LNCaP clone FGC (cell line): ENCODE measurements at regions not wholly inside any gene's neighbourhood (a gene's known extent, or its start where the extent isn't known, plus 50 kb on each side); places are given as distances from the start of the nearest gene placed in this dataset.

Source experiments
- DNase-seq: peaks from one replicate; pipeline ENCODE4 v3.0.0-alpha.2; 2011; ENCODE audit warnings: low read depth
- H3K4me3 ChIP-seq: 2 replicates; pipeline ENCODE4 v1.5.1; 2011; ENCODE audit warnings: mild to moderate bottlenecking, low read depth, low read length, control low read depth
- TF ChIP-seq, protein P1 (sequence below): IDR thresholded peaks from 2 replicates; pipeline ENCODE4 v1.5.1; 2012; ENCODE audit warnings: mild to moderate bottlenecking; ENCODE audit not compliant: control insufficient read depth, insufficient read depth; ENCODE audit errors: extremely low read depth

DNA sequence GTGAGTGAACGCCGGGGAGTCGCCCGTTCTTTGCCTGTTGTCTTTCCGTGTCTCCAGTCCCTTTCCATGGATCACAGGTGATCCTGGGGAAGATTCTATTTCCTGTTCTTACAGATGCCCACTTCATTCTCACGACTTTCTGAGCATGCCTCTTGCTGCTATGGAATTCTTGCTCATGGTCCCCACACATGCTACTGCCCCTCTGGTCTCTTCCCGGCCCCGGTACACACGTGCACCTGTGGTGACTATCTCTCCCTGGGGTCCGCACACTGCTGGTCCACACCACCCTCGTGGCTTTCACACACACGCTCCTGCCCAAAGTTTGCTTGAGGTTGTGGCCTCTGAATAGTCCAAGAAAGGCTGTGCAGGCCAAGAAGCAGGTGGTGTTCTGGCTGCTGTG, 67.9 kb upstream of the ALKAL2 start:
- no peak overlapping the region for H3K4me3 ChIP-seq
- TF ChIP-seq, protein P1, sequence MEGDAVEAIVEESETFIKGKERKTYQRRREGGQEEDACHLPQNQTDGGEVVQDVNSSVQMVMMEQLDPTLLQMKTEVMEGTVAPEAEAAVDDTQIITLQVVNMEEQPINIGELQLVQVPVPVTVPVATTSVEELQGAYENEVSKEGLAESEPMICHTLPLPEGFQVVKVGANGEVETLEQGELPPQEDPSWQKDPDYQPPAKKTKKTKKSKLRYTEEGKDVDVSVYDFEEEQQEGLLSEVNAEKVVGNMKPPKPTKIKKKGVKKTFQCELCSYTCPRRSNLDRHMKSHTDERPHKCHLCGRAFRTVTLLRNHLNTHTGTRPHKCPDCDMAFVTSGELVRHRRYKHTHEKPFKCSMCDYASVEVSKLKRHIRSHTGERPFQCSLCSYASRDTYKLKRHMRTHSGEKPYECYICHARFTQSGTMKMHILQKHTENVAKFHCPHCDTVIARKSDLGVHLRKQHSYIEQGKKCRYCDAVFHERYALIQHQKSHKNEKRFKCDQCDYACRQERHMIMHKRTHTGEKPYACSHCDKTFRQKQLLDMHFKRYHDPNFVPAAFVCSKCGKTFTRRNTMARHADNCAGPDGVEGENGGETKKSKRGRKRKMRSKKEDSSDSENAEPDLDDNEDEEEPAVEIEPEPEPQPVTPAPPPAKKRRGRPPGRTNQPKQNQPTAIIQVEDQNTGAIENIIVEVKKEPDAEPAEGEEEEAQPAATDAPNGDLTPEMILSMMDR, result no peak
- no peak for DNase-seq

DNA sequence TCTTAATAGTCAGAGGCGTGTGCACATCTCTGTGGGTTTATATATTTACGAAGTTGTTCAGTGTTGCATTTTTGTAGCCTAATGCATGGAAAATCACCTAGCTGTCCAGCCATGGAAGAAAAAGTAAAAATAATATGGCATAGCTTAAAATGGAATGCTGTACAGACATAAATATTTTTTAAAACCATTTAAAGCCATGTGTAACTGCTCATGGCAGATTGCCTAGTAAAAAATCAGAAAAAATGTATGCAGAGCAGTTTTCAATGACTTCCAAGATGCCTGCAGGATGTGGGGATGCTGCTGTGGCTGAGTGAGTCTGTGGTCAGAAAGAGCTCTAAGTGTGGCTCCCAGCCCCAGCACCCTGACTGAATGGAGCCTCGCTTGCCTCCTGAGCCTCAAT, 64.8 kb upstream of the ALKAL2 start:
- H3K4me3 ChIP-seq, result no peak overlapping the region
- TF ChIP-seq, protein P1, result no peak
- no peak for DNase-seq

DNA sequence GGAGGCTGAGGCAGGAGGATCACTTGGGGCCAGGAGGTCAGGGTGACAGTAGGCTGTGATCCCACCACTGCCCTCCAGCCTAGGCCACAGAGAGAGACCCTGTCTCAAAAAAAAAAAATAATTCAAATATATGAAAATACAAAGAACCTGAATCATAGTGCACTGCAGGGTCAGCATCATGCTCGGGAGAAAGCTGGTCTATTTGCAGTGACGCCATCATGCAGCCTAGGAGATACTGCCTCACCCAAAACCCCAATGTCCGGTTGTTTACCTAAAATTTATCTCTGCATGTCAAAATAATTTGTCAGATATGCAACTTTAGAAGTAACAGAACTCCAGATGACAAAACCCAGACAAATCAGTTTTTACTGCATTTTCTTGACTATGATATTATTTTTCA, 61.5 kb upstream of the ALKAL2 start:
- no peak overlapping the region for H3K4me3 ChIP-seq
- TF ChIP-seq, protein P1, result no peak
- DNase-seq, result no peak

DNA sequence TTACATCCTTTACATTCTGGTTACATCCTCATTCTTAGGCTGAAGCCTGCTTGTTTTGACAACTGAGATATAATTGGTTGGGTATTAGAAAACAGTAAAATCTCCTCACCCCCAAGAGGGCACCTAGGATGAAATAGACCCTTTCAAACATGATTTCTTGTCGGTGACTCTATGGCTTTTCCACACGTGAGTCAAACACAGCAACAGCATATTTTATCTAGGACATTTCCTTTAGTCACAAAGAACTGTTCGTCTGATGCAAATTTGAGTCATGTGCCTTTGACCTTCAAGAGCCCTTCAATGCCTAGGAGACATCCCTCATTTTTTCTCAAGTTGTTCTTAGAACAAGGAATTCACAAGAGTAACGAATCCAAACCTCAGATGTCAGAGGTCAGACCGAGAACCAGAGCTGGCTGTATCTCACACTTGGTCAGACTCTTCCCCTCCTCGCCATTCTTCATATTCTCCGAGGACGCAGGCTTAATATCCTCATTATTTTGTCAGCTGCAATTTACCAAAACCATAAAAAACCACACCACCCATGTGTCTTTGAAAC, 60.5 kb upstream of the ALKAL2 start:
- DNase-seq, result no peak
- no peak overlapping the region for H3K4me3 ChIP-seq
- TF ChIP-seq, protein P1, result no peak

DNA sequence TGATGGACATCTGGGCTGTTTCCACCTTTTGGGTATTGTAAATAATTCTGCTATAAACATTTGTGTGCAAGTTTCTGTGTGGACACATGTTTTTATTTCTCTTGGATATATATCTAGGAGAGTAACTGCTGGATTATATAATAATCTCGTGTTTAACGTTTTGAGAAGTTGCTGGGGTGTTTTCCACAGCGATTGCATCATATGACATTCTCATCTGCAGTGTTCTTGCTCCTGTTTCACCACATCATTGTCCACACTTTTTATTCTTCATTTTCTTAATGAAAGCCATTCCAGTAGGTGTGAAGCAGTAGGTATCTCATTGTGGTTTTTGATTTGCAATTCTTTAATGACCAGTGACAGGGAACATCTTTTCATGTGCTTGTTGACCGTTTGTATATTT, 56.9 kb upstream of the ALKAL2 start:
- TF ChIP-seq, protein P1, result no peak
- no peak overlapping the region for H3K4me3 ChIP-seq
- DNase-seq, result no peak

DNA sequence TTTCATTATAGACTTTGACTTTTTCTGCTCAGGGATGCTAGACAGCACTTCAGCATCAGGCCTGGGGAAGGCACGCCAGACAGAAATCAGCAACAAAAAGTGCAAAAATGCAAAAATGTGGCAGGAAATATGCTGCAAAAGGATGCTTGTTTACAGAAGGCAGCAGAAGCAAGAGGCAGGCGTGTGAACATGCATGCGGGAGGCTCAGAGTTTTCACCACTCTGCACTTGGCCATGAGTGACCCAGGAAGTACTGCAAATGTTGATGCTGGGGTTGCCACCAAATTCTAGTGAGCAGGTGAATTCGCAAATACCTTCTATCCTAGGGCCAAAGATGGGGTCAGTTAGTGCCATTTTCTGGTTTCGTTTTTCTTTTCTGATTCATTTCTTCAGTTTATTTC, 55.5 kb upstream of the ALKAL2 start:
- TF ChIP-seq, protein P1, result no peak

DNA sequence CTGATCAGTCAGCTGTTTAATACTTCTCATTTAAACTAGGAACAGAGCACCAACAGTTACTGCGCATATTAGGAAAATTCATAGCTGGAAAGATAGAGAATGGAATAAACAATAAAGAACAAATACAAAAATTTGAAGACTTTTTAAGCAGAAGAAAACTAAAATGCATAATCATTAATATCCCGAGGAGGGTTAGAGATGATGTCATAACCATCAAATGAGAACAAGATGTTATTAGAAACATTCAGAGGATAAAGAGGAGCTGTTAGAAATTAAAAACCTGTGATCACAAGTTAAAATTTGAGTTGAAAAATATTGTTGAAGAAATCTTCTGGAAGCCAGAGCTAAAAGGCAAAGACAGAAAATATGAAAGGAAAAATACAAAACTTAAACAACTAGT, 54.0 kb upstream of the ALKAL2 start:
- TF ChIP-seq, protein P1, result no peak
- DNase-seq, result no peak
- no peak overlapping the region for H3K4me3 ChIP-seq

More for the DNA sequence above, 55.5 kb upstream of the ALKAL2 start:
- H3K4me3 ChIP-seq, result no peak overlapping the region
- DNase-seq, result no peak
